H1 (cell line): ENCODE measurements at regions not wholly inside any gene's neighbourhood (a gene's known extent, or its start where the extent isn't known, plus 50 kb on each side); places are given as distances from the start of the nearest gene placed in this dataset.

Source experiments
- CBX8 ChIP-seq: fragments of 300-800, 300-1000 bp; sonication (generic); IDR thresholded peaks from 2 replicates; pipeline ENCODE4 v1.7.1; 2016; ENCODE audit warnings: low read depth, low read length, borderline replicate concordance
- CHD7 ChIP-seq: fragments of 300-600 bp; sonication (generic); IDR thresholded peaks from 2 replicates; pipeline ENCODE4 v1.7.1; 2012; ENCODE audit warnings: low read length, moderate library complexity, mild to moderate bottlenecking, inconsistent platforms; ENCODE audit not compliant: insufficient replicate concordance
- CREB1 ChIP-seq: IDR thresholded peaks from 2 replicates; pipeline ENCODE4 v1.6.1; 2012; ENCODE audit warnings: inconsistent platforms
- CTCF ChIP-seq, 3 experiments: IDR thresholded peaks; 1 replicate in 2 of 3; 2 replicates in 1 of 3; pipeline versions ENCODE4 v1.5.1 to v1.6.1; 2011; ENCODE audit warnings: low read length in 3 of 3, mild to moderate bottlenecking in 3 of 3, inconsistent platforms in 2 of 3, low read depth in 1 of 3, moderate library complexity in 1 of 3; ENCODE audit not compliant: insufficient read depth in 1 of 3; ENCODE audit errors: control extremely low read depth in 1 of 3
- JUN ChIP-seq: IDR thresholded peaks from 2 replicates; pipeline ENCODE4 v1.6.1; 2011; ENCODE audit warnings: low read depth, mild to moderate bottlenecking, improper control_type of control experiment, low read length
- USF2 ChIP-seq: IDR thresholded peaks from 2 replicates; pipeline ENCODE4 v1.6.1; 2011; ENCODE audit warnings: low read length, improper control_type of control experiment

- TF ChIP-seq CHD7 (no peak), CREB1 (no peak), CBX8 (no peak), JUN (no peak), CTCF (IDR thresholded peaks at IDR 0.05; ENCODE audit: control extremely low read depth in 1 of 3, insufficient read depth in 1 of 3, low read depth in 1 of 3, low read length in 3 of 3) (peak in 2 of 3 experiments; percentile 57 to 73; a peak in 2 of 4 replicates), USF2 (no peak)
Observed at GRCh38 chr9:104386425-104387069, 117.5 kb upstream of the OR13F1 start (continued).
